SU-DHL-6 (cell line): ENCODE measurements at regions not wholly inside any gene's neighbourhood (a gene's known extent, or its start where the extent isn't known, plus 50 kb on each side); places are given as distances from the start of the nearest gene placed in this dataset.

Experiments
- H2AFZ ChIP-seq: fragments of 200-600 bp; sonication (generic); 2 replicates; pipeline ENCODE4 v1.6.1; 2014; ENCODE audit warnings: low read depth, mild to moderate bottlenecking, moderate library complexity, mixed read lengths, antibody characterized with exemption, low read length; ENCODE audit not compliant: severe bottlenecking
- H3F3A ChIP-seq: fragments of 200-600 bp; shearing (Covaris generic); 2 replicates; pipeline ENCODE4 v1.6.0; 2016; ENCODE audit warnings: antibody characterized with exemption, mild to moderate bottlenecking; ENCODE audit not compliant: insufficient read depth
- H3K27ac ChIP-seq: fragments of 200-600 bp; sonication (generic); 2 replicates; pipeline ENCODE4 v1.5.1; 2016; ENCODE audit warnings: low read depth, mild to moderate bottlenecking, low read length, moderate library complexity, mixed read lengths
- H3K27me3 ChIP-seq: fragments of 200-600 bp; sonication (generic), shearing (Covaris generic); 2 replicates; pipeline ENCODE4 v1.6.0; 2014; ENCODE audit warnings: mild to moderate bottlenecking, low read length
- H3K36me3 ChIP-seq: fragments of 200-600 bp; sonication (generic); 2 replicates; pipeline ENCODE4 v1.6.1; 2014; ENCODE audit warnings: mild to moderate bottlenecking, low read length, mixed read lengths
- H3K4me2 ChIP-seq: fragments of 300-600, 200-600 bp; shearing (Covaris generic), sonication (generic); 2 replicates; pipeline ENCODE4 v1.6.0; 2014; ENCODE audit warnings: low read length, low read depth, mild to moderate bottlenecking; ENCODE audit not compliant: poor library complexity, severe bottlenecking
- H3K4me3 ChIP-seq: fragments of 200-600 bp; sonication (generic); 2 replicates; pipeline ENCODE4 v1.5.1; 2014; ENCODE audit warnings: antibody characterized with exemption, low read length, mild to moderate bottlenecking, mixed read lengths; ENCODE audit not compliant: insufficient read depth, poor library complexity, severe bottlenecking
- H3K79me2 ChIP-seq: fragments of 200-600 bp; sonication (generic); 2 replicates; pipeline ENCODE4 v1.6.1; 2014; ENCODE audit warnings: mild to moderate bottlenecking, low read length, moderate library complexity; ENCODE audit not compliant: insufficient read depth
- H3K9ac ChIP-seq: fragments of 200-600 bp; sonication (generic); 2 replicates; pipeline ENCODE4 v1.7.0; 2014; ENCODE audit warnings: mild to moderate bottlenecking, low read length
- H3K9me2 ChIP-seq: fragments of 200-600 bp; sonication (generic); replicated peaks from 2 replicates; pipeline ENCODE4 v1.6.1; 2014; ENCODE audit warnings: low read length; ENCODE audit not compliant: insufficient read depth
- H3K9me3 ChIP-seq: fragments of 200-600 bp; sonication (generic); 2 replicates; pipeline ENCODE4 v1.6.1; 2014; ENCODE audit warnings: low read length, mixed read lengths; ENCODE audit not compliant: insufficient read depth
- H4K20me1 ChIP-seq: fragments of 200-600 bp; sonication (generic); 2 replicates; pipeline ENCODE4 v1.6.1; 2014; ENCODE audit warnings: low read depth, mild to moderate bottlenecking, antibody characterized with exemption, low read length, moderate library complexity, mixed read lengths
- CTCF ChIP-seq: fragments of 200-600 bp; sonication (generic); IDR thresholded peaks from one replicate; pipeline ENCODE4 v1.5.1; 2017; ENCODE audit warnings: antibody characterized with exemption, mild to moderate bottlenecking, low read length, moderate library complexity; ENCODE audit not compliant: insufficient read depth, poor library complexity, severe bottlenecking
- EZH2phosphoT487 ChIP-seq: fragments of 200-600 bp; sonication (generic), shearing (Covaris generic); conservative IDR thresholded peaks from 2 replicates; pipeline ENCODE4 v1.6.1; 2018; ENCODE audit warnings: mild to moderate bottlenecking, antibody characterized with exemption, low read length, moderate library complexity, mixed read lengths

GRCh38 chr11:11076879-11077278 is 219.0 kb upstream of the ZBED5 start:
- Histone ChIP-seq H3K9me2 (no peaks in the 10 kb centered on the region), H4K20me1 (no peaks in the 10 kb centered on the region), H3F3A (no peaks in the 10 kb centered on the region), H2AFZ (no peak overlapping the region), H3K4me3 (no peak overlapping the region), H3K36me3 (no peaks in the 10 kb centered on the region), H3K27me3 (no peaks in the 10 kb centered on the region), H3K27ac (no peak overlapping the region), H3K79me2 (no peaks in the 10 kb centered on the region), H3K9ac (no peak overlapping the region), H3K9me3 (no peaks in the 10 kb centered on the region), H3K4me2 (no peak overlapping the region)
- TF ChIP-seq EZH2phosphoT487 (no peak), CTCF (no peak)

GRCh38 chr11:11076276-11076675 is 218.4 kb upstream of the ZBED5 start:
- no peaks in the 10 kb centered on the region for H3F3A ChIP-seq
- no peak overlapping the region for H3K9ac ChIP-seq
- H3K27me3 ChIP-seq, result no peaks in the 10 kb centered on the region
- no peak overlapping the region for H2AFZ ChIP-seq
- no peak overlapping the region for H3K27ac ChIP-seq
- H3K36me3 ChIP-seq, result no peaks in the 10 kb centered on the region
- no peak overlapping the region for H3K4me2 ChIP-seq
- no peaks in the 10 kb centered on the region for H3K9me3 ChIP-seq
- no peak for TF ChIP-seq CTCF
- no peak for TF ChIP-seq EZH2phosphoT487
- no peak overlapping the region for H3K4me3 ChIP-seq
- H3K79me2 ChIP-seq, result no peaks in the 10 kb centered on the region
- no peaks in the 10 kb centered on the region for H4K20me1 ChIP-seq
- no peaks in the 10 kb centered on the region for H3K9me2 ChIP-seq

- Histone ChIP-seq H3K4me2 (no peak overlapping the region), H3K9me2 (no peaks in the 10 kb centered on the region), H3K36me3 (no peaks in the 10 kb centered on the region), H3K79me2 (no peaks in the 10 kb centered on the region), H3K9ac (no peak overlapping the region), H3K9me3 (no peaks in the 10 kb centered on the region), H3F3A (no peaks in the 10 kb centered on the region), H3K27ac (no peak overlapping the region), H2AFZ (no peak overlapping the region), H3K27me3 (no peaks in the 10 kb centered on the region), H3K4me3 (no peak overlapping the region), H4K20me1 (no peaks in the 10 kb centered on the region)
- TF ChIP-seq CTCF, result no peak
- TF ChIP-seq EZH2phosphoT487, result no peak
Measured at GRCh38 chr11:11075515-11076171, 217.8 kb upstream of the ZBED5 start.
